GM18507 (cell line): ENCODE measurements at regions not wholly inside any gene's neighbourhood (a gene's known extent, or its start where the extent isn't known, plus 50 kb on each side); places are given as distances from the start of the nearest gene placed in this dataset.

Experiments
- DNase-seq: peaks from one replicate; pipeline ENCODE4 v3.0.0; 2011; ENCODE audit warnings: low read depth; ENCODE audit not compliant: insufficient read length; ENCODE audit errors: extremely low spot score
- FAIRE-seq: peaks from 2 replicates; lab custom pipeline; 2011; peaks lifted over from hg19 to GRCh38; lab: Jason Lieb, UNC

GRCh38 chr3:168860592-168860991 is 764.9 kb upstream of the GOLIM4 start:
- DNase-seq, result no peak
- no peak for FAIRE-seq

- DNase-seq (no peak), FAIRE-seq (no peak)
These were observed 764.3 kb upstream of the GOLIM4 start for GRCh38 chr3:168860028-168860427.

GRCh38 chr3:168859574-168859973 is 763.9 kb upstream of the GOLIM4 start:
- no peak for DNase-seq
- no peak for FAIRE-seq

- FAIRE-seq (no peak), DNase-seq (no peak)
These were observed 763.4 kb upstream of the GOLIM4 start for GRCh38 chr3:168859143-168859542.

- DNase-seq, result no peak
- FAIRE-seq, result no peak
These were observed 762.6 kb upstream of the GOLIM4 start for GRCh38 chr3:168858327-168858726.

- no peak for FAIRE-seq
These were observed 754.4 kb upstream of the GOLIM4 start for GRCh38 chr3:168850109-168850508.

GRCh38 chr3:168847291-168847883 is 751.7 kb upstream of the GOLIM4 start:
- DNase-seq (no peak), FAIRE-seq (peak; percentile 64)

More at GRCh38 chr3:168850109-168850508, 754.4 kb upstream of the GOLIM4 start:
- no peak for DNase-seq

- DNase-seq (no peak), FAIRE-seq (no peak)
These were observed 749.3 kb upstream of the GOLIM4 start for GRCh38 chr3:168844894-168845482.

- FAIRE-seq (no peak), DNase-seq (no peak)
These were observed 748.7 kb upstream of the GOLIM4 start for GRCh38 chr3:168844472-168844871.

GRCh38 chr3:168843481-168843880 is 747.8 kb upstream of the GOLIM4 start:
- FAIRE-seq, result no peak

GRCh38 chr3:168839653-168840052 is 743.9 kb upstream of the GOLIM4 start:
- DNase-seq, result no peak
- FAIRE-seq, result no peak

More at GRCh38 chr3:168843481-168843880, 747.8 kb upstream of the GOLIM4 start:
- DNase-seq, result no peak

- DNase-seq, result no peak
- FAIRE-seq, result no peak
These were observed 738.8 kb upstream of the GOLIM4 start for GRCh38 chr3:168834558-168834957.

- FAIRE-seq, result no peak
- DNase-seq, result no peak
These were observed 733.2 kb upstream of the GOLIM4 start for GRCh38 chr3:168828943-168829342.

- FAIRE-seq, result no peak
- DNase-seq, result no peak
These were observed 732.8 kb upstream of the GOLIM4 start for GRCh38 chr3:168828536-168828935.

GRCh38 chr3:168828014-168828413 is 732.3 kb upstream of the GOLIM4 start:
- FAIRE-seq (no peak), DNase-seq (no peak)

GRCh38 chr3:168824107-168824506 is 728.4 kb upstream of the GOLIM4 start:
- no peak for DNase-seq

GRCh38 chr3:168823466-168823865 is 727.7 kb upstream of the GOLIM4 start:
- no peak for FAIRE-seq
- no peak for DNase-seq

More at GRCh38 chr3:168824107-168824506, 728.4 kb upstream of the GOLIM4 start:
- FAIRE-seq, result no peak

GRCh38 chr3:168820810-168821415 is 725.2 kb upstream of the GOLIM4 start:
- no peak for FAIRE-seq
- no peak for DNase-seq

- FAIRE-seq (no peak), DNase-seq (no peak)
These were observed 721.5 kb upstream of the GOLIM4 start for GRCh38 chr3:168817177-168817576.

- FAIRE-seq, result no peak
These were observed 720.2 kb upstream of the GOLIM4 start for GRCh38 chr3:168815946-168816345.

GRCh38 chr3:168813225-168813802 is 717.6 kb upstream of the GOLIM4 start:
- FAIRE-seq (no peak), DNase-seq (no peak)

More at GRCh38 chr3:168815946-168816345, 720.2 kb upstream of the GOLIM4 start:
- no peak for DNase-seq
